ENCODE measurements at regions not wholly inside any gene's neighbourhood (a gene's known extent, or its start where the extent isn't known, plus 50 kb on each side); places are given as distances from the start of the nearest gene placed in this dataset.

- DNase-seq (ENCODE audit: low read depth) = no peak
- TF ChIP-seq CTCF (IDR thresholded peaks at IDR 0.05; ENCODE audit: low read depth, low read length, missing control alignments) = no peak
- in situ Hi-C loops (cut with HindIII; ENCODE audit: low sequenced_read_pairs) = no loop called here
- H3K4me3 ChIP-seq (ENCODE audit: low read depth, low read length) = no peak overlapping the region
These were observed 126.2 kb upstream of the KLHL25 start for GRCh38 chr15:85920956-85921355.

- TF ChIP-seq CTCF (IDR thresholded peaks at IDR 0.05; ENCODE audit: low read depth, low read length, missing control alignments) = no peak
- in situ Hi-C loops (cut with HindIII; ENCODE audit: low sequenced_read_pairs) = no loop called here
These were observed 129.4 kb upstream of the KLHL25 start for GRCh38 chr15:85924088-85924487.

GRCh38 chr15:85925649-85926237, 131.0 kb upstream of the KLHL25 start:
- no peak overlapping the region for H3K4me3 ChIP-seq (ENCODE audit: low read depth, low read length)
- no peak for TF ChIP-seq CTCF (IDR thresholded peaks at IDR 0.05; ENCODE audit: low read depth, low read length, missing control alignments)
- in situ Hi-C loops (cut with HindIII; ENCODE audit: low sequenced_read_pairs) = no loop called here
- DNase-seq (ENCODE audit: low read depth) = no peak

More at GRCh38 chr15:85924088-85924487, 129.4 kb upstream of the KLHL25 start:
- H3K4me3 ChIP-seq (ENCODE audit: low read depth, low read length) = no peak overlapping the region
- DNase-seq (ENCODE audit: low read depth) = no peak

- no peak for DNase-seq (ENCODE audit: low read depth)
- in situ Hi-C loops (cut with HindIII; ENCODE audit: low sequenced_read_pairs) = no loop called here
- no peak overlapping the region for H3K4me3 ChIP-seq (ENCODE audit: low read depth, low read length)
- TF ChIP-seq CTCF (IDR thresholded peaks at IDR 0.05; ENCODE audit: low read depth, low read length, missing control alignments) = no peak
These were observed 132.1 kb upstream of the KLHL25 start for GRCh38 chr15:85926834-85927233.

- in situ Hi-C loops (cut with HindIII; ENCODE audit: low sequenced_read_pairs) = no loop called here
- no peak overlapping the region for H3K4me3 ChIP-seq (ENCODE audit: low read depth, low read length)
- DNase-seq (ENCODE audit: low read depth) = no peak
- TF ChIP-seq CTCF (IDR thresholded peaks at IDR 0.05; ENCODE audit: low read depth, low read length, missing control alignments) = no peak
These were observed 133.3 kb upstream of the KLHL25 start for GRCh38 chr15:85927931-85928537.

GRCh38 chr15:85929786-85930185, 135.1 kb upstream of the KLHL25 start:
- in situ Hi-C loops (cut with HindIII; ENCODE audit: low sequenced_read_pairs) = no loop called here
- no peak for DNase-seq (ENCODE audit: low read depth)
- H3K4me3 ChIP-seq (ENCODE audit: low read depth, low read length) = no peak overlapping the region
- no peak for TF ChIP-seq CTCF (IDR thresholded peaks at IDR 0.05; ENCODE audit: low read depth, low read length, missing control alignments)

Measured in astrocyte of the cerebellum (primary cell).